Stimulated activated CD4-positive, alpha-beta T cell treated with anti-CD3 and anti-CD28 coated beads, Interleukin-12 subunit alpha, Interleukin-12 subunit beta, amount 100 ng/mL, for 48 hours (primary cell): ENCODE measurements at regions not wholly inside any gene's neighbourhood (a gene's known extent, or its start where the extent isn't known, plus 50 kb on each side); places are given as distances from the start of the nearest gene placed in this dataset.
A peak's percentile ranks its signal among the peaks of the same experiment; 100 is the strongest.

ENCODE experiments used
- DNase-seq, 3 donors: peaks; one replicate each; pipeline ENCODE4 v3.0.0-alpha.2; 2020; ENCODE audit warnings: low read depth in 2 of 3, low spot score in 1 of 3

DNA sequence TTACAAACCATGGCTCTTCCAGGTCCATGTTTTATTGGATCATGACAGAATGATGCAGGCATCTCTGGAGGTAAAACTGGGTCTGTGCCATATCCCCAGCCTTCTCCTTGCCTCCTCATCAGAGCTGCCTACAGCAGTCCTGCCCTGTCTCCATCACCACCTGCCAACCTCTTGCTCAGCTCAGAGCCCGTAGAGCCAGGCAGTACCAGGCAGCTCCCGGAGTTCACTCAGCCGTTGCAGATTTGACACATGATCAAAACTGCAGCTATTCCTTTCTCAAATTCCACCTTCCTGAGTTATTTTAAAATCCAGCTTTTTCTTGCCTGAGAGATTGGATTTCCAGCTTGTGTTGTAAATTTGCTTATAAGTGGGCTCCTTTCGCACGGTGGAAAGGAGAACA, 218.2 kb upstream of the CELF4 start:
- DNase-seq = no peak

DNA sequence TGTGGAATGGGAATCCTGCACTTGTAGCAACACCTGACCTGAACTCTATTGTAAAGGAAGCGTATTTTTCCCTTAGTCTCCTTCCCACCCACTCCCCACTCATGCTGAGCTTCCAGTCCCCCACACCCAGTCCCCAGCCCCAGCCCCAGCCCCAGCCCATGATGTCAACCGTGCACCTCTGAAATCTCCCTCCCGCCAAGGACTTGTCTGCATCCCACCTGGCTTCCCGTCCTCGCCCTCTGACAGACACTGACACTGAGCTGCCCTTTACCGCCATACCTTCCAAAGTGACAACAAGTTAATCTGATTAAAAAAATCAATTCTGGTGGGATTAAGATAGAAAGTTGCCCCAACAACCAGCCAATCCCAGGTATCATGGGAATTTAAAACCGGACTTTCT, 213.6 kb upstream of the CELF4 start:
- no peak for DNase-seq

DNA sequence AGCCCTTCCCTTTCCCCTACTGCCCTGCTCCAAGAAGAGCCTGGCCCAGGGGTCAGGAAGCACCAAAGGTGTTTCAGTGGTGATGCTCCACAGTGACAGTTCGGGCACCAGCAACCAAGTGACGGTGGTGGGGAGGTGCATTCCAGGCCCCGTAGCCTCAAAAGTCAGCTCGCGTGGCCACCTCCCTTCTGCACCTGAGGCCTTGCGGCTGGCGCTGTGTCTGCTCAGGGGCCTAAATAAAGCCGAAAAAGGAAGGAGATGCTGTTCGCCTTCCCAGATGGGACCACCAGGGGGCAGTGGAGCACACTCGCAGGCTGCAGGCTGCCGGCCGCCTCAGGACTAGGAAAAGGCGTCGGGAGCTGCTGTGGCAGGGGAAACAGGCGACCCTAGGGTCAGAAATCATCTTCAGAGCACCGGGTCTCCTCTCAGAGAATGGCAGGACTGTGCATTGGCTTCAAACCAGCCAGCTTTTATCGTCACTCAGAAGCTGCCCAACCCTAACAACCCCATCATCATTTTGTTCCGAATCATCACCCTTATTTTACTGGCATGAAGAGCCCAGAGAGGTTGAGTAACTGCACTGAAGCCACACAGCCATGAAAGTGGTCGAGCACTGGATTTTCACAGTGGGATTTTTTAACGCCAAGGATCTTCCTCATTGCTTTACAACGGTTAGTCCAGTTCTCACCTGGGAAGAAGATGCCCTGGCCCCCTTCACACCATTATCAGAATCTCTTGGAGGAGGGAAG, 213.0 kb upstream of the CELF4 start:
- DNase-seq = peak; percentile 25 to 35 (median 28)

DNA sequence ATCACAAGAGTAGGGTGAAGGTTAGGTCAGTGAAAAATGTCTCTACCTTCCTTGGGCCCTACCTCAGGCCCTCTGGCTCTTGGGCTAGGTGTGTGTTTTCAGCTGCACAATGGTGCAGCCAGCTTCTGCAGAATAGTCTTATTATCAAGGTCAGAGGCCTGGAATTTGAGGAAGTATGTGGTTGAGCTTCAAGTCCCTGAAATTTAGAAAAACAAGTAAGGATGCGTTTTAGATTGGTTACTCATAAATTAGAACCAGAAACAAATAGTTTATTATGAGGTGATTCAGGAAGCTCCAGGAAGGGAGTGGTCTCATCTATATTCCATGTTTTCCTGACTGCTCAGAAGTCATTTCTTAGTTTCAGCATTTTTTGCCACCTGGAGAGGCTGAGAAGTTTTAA, 204.2 kb upstream of the CELF4 start:
- DNase-seq = no peak

DNA sequence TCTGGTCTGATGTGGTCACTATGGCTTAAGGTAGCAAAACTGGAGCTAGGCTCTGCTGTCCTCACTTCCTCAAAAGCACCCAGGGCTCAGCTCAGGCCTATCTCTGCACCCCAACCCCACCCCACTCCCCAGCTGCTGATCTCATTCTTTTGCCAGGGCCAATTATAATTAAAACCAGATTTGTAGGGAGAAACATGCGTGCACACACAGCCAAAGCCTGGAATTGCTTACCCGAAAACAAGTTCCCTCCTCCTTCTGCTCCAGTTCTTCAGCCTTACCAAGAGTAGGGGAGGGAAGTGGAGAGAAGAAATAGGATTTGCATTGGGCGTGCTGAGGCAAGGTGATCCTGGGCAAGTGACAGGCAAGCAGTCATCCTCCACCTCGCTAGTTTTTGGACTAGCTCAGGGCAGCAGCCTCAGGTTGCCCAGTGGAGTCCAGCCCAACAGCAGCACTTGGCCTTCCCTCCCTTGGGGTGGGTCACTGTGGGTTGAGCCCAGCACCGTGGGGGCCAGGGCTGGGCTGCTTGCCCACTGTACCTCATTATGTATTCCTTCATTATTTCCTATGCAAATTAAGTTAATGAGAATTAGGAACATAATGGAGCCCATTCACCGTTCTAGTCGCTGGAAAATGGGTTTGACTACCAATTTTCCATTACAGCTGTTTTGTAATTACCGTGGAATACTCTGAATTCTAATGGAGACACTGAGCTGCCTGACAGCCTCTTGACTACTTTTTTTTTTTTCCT, 199.1 kb upstream of the CELF4 start:
- no peak for DNase-seq

DNA sequence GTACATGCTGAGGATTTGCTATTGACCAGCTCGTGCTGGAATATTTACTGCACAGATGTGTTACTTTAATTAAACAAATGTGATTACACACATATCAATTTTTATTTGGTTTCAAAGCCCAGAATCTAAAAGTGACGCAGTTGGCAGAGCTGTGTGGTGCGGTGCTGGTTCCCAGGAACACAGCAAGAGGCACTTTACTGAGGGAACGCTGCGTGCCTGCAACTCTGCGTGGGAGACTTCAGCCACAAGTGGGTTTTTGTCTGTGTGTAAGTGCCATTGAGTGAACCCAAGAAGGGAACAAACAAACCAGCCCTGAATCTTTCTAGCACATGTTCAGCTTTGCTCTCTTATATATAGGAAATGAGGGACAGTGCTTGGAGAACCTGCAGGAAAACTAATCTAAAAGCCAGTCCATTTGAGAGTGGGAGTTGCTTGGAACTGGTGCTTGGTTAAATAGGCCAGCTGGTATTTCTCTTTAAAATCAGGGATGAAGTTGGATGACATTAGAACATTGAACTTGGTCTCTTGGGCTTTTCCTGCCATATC, 196.6 kb upstream of the CELF4 start:
- no peak for DNase-seq

DNA sequence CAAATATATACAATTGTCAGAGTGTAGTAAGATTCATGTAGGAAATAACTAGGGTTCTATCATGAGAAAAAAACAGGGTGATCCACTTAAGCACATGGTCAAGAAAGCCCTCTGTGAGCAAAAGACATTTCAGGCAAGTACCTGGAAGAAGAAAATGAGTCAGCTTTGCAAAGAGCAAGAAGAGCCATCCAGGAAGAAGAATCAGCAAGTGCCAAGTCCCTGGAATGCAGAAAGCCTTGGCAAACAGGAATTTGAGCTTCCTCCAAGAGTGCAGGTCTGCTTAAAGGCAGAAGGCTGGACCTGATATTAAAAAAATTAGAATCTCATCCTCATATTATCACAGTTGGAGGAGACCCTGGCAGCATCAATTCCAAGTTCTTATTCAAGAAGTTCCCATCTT, 188.5 kb upstream of the CELF4 start:
- no peak for DNase-seq

DNA sequence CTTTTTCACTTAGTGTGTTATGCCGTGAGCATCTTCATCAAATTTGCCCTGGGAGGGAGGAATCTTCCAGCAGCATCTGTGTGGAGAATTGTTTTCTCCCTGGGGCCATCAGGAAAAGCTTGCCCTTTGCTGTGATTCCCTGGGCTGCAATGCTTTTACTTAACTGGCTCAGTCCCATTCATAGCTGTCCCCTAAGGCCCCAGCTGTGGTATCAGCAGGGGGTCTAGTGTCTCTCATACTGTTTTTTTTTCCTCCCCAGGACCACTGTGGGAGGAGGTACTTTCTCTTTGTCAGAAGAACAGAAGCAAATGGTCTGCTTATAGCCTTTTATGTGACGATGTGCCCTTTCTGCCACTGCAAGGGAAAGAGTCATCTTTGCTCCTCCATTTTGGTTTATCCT, 176.8 kb upstream of the CELF4 start:
- DNase-seq = no peak

DNA sequence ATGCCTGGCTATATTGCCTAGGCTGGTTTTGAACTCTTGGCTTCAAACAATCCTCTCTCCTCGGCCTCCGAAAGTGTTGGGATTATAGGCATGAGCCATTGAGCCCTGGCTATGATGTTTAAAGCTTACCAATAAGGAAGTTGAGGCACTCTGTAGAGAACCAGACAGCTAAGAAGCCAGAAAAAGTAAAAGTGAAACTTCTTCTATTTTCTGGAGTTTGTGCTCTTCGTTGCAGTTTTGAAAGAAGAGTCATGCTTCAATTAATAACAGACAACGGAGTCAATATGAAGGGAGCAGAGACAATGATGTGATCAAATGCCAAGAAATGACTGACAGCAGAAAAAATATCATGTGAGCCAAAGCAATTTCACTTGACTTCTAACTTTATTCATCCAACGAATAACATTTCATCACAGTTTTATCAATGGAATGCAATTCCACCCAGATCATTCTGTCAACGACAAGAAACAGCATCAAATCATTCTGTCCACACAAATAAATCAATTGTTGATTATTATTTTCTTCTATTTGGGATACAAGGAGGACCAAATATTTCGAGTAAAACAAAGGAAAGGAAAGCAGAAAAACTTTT, 175.5 kb upstream of the CELF4 start:
- no peak for DNase-seq

DNA sequence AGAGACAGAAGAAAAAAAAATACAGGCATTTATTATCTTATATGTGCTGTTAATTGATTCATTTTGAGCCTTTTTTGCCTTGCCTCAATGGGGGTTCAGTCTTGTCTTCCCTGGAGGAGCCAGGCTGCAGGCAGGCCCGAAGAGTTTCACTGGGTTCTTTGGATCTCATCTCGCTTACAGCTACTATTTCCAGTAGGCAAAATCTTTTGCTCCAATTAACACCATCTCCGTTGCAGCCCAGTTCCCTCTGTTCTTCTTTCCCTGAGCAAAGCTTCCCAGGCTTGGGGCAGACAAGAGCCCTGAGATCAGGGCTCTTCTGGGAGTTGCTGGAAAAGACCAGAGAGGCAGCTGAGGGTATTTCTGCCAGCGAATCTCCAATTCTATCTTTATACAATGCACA, 168.8 kb upstream of the CELF4 start:
- no peak for DNase-seq

DNA sequence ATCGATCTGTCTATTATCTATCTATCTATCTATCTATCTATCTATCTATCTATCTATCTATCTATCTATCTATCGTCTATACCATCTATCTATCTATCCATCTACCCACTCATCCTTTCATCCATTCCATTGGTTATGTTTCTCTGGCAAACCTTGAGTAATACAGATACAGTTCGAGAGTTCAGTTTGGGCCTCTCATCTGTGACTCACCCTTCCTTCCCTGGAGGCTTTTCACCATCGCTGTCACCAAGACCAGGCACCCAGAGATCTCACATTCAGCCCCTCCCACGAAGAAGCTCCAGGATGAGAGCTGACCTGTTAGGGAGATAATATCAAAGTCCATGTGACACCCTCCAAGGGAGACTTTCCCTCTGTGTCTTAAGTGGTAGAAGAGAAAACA, 164.1 kb upstream of the CELF4 start:
- no peak for DNase-seq

DNA sequence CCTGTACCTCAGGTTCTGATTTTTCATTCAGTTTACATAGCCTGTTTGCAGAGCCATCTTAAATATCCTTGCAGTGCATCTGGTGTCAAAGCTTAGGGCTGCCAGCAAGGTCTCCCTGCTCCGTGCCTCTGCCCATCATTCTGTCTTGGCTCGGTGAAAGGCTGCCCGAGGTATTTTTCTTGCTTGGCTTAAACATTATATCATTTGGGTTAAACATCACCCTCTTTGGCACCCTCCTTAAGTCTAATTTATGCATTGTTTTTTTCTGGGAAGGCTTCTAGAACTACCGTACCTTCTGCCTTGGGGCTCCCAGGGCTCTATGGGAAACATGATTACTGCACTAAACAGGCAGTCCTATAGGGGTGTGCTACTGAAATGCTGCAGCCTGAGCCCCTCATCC, 158.6 kb upstream of the CELF4 start:
- no peak for DNase-seq

DNA sequence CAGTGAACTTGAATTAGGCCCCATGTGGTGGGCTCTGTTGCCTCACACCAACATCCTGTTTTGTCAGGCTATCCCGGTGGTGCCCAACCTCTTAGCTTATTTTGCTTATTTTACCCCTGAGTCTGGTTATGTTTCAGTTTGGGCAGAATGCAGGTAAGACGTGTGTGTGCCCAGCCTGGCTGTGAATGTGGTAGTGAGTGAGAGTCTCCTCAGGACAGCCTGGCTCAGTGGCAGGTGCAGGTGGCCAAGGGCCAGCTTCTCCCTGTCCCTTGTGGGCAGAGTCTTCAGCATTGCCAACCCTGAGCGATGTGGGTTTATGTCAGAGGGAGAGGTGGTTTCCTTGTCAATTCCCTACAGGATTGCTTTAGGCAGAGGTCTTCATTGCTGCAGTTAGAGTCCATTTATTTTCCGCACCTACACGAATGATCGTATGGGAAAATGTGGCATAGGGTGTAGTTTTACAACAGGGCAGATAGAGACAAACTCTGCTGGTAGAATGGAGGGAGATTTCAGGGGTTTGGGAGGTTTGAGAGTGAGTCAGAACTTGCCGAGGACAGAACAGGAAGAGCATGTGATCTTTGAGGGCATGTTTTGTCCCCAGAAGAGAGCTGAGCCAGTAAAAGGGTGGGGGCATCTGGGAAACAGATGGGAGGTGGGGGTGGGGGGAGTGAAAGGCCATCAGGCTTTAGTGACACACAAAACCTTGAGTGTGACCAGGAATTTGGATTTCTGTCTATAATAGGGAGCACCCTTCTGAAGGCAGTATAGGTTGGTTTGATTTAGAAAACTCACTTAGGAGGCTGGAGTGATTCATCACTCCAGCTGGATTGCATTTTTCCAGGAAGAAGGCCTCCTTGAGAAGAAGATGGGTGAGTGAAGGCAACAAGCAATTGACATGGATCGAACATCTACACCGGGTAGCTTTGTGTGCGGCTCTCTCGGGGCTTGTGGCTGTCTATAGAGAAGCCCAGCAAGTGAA, 156.2 kb upstream of the CELF4 start:
- DNase-seq = no peak

DNA sequence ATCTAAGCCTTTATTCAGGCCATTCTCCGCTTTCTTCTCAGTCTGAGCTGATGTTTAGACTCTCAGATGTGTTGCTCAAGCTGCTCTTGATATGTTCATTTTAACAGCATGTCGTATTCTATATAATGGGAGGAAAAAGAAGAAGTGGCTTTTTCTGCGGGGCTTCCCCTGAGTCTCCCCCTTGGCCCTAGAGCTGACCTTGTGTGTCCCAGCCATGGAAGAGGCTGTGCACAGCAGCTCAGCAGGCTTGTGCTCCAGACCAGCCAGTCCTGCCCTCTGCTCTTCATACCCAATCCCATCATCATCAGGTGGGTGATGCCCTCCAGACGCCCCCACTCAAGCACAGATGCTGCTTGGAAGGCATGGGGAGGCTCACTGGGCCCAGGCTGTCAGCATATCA, 155.1 kb upstream of the CELF4 start:
- no peak for DNase-seq

DNA sequence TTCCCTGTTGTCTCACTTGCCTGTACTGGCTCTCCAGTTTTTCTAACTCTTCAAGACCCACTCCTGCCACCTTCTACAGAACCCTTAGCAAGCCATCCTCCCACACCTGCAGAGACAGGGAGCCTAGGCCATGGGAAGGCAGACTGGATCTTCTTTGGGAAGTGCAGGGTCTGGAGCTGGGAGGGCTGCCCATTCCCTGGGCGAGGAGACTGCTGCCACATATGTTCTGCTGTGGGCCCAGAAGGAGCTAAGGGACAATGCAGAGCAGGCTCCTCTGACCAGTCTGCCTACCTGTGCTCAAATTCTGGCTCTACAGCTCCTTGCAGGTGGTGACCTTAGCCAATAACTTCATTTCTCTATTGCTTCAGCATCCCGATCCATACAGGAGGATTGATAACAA, 152.1 kb upstream of the CELF4 start:
- DNase-seq = no peak

DNA sequence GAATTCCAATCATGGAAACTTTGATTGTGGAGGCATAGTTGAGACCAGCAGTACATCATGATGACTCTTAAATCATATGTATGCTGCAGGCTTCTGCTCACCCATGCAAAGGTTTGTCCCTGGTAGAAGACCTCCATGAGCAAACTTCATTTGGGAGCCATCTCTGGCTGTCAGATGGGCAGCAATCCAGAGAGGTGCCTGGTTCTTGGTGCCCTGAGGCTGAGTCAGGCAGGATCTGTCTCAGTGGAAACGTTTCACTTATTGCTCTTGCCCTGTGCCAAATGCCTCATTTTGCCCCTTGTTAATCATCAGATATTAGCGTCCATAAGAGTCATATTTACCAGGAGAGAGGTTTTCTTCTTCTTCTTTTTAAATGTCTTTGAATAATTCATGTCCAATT, 151.5 kb upstream of the CELF4 start:
- no peak for DNase-seq

DNA sequence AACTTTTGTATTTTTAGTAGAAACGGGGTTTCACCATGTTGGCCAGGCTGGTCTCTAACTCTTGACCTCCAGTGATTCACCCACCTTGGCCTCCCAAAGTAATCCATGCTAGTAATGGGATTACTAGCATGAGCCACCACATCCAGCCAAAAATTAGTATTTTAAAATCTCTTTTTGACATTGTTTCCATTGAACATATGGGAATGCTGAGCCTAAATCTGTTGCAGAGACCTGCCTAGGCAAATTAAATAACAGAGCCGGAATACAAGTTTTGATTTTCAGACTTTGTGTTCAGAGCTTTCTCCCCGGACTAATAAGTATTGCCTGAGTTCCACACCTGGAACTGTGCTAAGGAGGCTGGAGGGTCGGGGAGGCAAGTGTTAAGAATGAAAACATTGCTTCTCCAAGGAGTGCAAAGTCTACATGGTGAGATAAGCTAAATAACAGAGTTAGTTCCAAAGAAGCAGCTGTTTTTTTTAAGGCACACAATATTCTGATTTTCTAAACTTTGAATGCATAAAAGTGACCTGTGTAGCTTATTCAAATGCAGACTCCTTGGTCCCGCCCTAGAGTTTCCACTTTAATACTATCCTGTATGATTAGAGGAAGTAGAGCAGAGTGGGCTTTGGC, 150.6 kb upstream of the CELF4 start:
- DNase-seq = no peak

DNA sequence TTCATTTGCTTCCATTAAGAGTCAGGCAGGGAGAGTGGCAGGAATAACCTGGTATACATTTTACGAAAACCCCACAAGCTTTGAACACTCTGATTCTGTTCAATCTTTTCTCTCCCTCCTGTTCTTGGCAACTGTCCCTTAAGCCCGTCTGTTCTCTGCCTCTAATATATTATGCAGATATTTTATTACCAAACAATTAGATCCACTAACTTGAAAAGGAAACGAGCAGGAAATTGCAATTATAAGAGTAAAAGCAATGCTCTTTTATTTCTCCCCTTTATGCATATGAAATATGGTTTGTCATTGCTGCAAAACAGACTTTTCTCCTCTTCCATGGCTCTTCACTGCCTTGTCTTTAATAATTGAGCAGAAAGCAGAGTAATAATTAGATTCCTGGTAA, 149.1 kb upstream of the CELF4 start:
- DNase-seq = no peak

DNA sequence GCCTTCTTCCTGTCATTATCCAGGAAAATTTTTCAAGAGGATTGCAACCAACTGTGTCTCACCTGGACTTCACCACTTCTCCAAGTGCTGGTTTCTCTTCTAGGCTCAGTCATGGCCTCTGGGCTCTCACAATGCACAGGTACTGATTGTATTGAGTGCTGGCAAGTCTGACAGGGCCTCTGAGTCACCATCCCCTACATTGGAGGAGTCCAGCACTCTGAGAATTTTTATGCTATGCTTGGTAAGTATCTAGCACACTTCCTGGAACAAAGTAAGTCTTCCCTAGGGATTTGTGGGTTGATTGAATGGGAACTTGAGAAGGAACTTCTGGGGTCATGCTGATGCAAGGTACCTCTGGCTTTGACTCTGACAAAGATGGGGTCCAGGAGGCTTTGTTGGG, 147.2 kb upstream of the CELF4 start:
- DNase-seq = no peak

DNA sequence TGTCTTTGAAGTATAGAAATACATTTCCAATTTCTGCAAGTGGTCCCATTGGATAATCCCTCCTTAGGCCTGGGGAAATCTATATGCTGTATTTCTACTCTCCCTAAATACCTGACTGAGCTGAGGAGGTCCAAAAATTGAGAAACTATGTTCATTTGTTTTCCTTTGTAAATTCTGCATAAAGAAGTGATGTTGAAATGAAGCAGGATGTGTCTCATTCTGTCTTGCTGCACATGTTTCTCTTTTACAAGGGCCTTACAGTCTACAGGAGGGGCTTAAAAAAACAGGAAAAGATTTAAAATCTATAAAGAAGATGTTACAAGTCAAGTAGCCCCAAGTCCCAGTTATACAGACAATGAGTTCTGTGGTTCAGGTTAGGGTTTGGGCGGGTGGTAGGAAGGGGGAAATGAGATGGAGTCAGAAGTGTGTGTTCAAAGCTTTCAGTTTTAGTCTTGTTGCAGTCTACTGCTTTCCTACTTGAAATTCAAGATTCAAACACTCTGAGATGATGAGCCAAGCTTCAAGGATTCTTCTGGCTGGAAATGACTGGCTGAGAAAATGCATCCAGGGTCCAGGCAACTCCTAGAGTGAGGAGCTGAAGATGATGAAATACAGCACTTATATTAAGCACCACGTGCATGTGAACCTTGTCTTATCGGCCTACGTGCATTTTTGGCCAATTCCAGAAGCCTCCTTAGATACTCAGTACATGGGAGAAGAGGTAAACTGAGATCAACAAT, 146.3 kb upstream of the CELF4 start:
- DNase-seq = no peak
